ENCODE measurements at regions not wholly inside any gene's neighbourhood (a gene's known extent, or its start where the extent isn't known, plus 50 kb on each side); places are given as distances from the start of the nearest gene placed in this dataset.

DNA sequence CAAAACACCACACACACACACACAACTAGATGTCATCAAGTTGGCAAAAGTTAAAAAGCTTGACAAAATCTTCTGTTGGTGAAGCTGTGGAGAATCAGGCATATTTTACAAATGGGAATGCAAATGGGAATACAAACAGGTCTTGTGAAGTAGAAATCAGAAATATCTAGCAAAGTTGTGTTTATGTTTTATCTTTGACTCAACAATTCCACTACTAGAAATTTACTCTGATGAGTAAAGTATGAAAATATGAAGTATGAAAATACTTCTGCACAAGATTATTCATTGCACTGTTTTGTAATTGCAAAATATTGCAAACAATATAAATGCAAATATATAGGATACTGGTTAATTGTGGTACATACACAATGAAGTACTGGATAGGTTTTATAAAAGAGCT is 1166.0 kb upstream of the GJE1 start:
- TF ChIP-seq ZNF274 (IDR thresholded peaks at IDR 0.05; ENCODE audit: low read depth, low read length) (no peak), SUZ12 (IDR thresholded peaks at IDR 0.05; ENCODE audit: extremely low read depth, insufficient read depth, insufficient read length) (no peak), YY1 (IDR thresholded peaks at IDR 0.05; ENCODE audit: insufficient read depth, insufficient read length) (no peak)
